HG03457 (cell line): ENCODE measurements at regions not wholly inside any gene's neighbourhood (a gene's known extent, or its start where the extent isn't known, plus 50 kb on each side); places are given as distances from the start of the nearest gene placed in this dataset.

Experiments
- ATAC-seq: cut with Tn5 transposase; IDR thresholded peaks from one replicate; pipeline ENCODE4 v1.9.1; 2021; ENCODE audit warnings: moderate number of reproducible peaks; ENCODE audit not compliant: unreplicated experiment

DNA sequence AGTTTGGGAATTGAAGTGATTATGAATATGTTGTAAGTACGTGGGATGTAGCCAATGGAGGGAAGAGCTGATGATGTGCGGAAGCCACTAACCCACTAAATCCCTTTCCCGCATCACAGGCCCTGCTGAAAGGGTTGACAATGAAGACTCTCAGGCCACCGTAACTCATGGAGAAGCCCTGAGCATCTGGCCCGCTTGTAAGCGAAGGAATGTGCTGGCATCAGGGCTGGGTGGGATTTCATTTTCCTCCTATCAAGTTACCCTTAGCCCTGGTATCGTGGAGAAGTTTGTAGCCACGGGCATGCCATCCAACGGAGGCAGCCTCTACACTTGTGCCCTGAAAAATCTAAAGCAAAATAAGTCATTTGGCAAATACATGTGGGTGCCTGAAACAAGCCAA, 355.0 kb downstream of the CDH26 start:
- no peak for ATAC-seq

DNA sequence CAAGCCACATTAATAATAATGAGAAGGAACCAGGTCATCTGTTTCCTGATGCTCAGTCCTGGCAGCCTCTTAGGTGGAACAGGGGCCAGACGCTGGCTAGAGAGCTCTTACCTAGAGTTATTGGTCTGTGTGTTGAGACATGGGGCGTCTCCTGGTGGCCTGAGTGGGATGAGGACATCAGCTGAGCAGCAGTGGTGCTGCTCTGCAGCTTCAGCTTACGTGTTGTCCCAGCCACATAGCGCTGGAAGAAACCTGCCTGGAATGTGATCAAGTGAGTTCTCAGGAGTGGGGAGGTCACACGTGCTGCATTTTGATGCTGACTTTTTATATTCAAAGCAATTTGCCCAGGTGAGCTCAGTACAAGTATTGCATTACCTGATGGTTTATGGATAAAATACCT, 355.4 kb downstream of the CDH26 start:
- no peak for ATAC-seq

DNA sequence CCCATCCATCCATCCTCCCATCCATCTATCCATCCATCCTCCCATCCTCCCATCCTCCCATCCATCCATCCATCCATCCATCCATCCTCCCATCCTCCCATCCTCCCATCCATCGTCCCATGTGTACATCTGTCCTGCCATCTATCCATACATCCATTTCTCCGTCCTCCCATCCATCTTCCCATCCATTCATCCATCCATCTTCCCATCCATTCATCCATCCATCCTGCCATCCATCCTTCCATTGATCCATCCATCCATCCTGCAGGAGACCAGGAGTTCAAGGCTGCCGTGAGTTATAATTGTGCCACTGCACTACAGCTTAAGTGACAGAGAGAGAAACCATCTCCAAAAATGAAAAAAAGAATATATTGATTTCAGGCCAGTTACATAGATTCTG, 356.5 kb downstream of the CDH26 start:
- no peak for ATAC-seq

DNA sequence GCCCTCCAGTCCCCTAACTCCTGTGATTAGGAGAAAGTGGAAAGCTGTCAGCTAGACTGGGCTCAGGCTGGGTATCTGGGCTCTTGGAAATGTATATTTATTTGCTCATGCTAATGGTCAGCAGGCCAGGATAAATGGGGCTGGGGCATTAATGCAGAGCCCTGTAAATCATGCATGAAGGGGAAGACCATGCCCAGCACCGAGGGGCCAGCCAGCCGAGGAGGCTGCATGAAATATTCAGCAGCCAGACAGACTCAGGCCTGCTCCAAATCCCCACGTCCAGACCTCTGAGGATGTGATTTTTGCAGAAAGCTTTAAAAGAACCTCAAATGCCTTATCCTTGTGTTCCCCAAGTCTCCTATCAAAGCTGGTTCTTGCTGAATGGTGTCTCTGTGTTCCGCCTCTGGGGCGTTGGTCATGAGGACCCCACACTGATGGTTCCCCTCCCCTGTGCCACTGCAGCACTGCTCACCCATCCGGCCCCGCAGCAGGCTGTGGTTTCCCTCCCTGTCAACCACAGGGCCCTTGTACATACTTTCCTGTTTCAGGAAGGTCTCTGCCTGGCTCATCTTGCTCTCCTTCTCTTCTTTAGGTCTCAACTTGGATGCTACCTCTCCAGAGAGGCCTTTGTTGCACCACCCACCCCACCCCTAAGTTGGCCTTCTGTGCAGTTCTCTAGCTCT, 358.4 kb downstream of the CDH26 start:
- ATAC-seq, result no peak

DNA sequence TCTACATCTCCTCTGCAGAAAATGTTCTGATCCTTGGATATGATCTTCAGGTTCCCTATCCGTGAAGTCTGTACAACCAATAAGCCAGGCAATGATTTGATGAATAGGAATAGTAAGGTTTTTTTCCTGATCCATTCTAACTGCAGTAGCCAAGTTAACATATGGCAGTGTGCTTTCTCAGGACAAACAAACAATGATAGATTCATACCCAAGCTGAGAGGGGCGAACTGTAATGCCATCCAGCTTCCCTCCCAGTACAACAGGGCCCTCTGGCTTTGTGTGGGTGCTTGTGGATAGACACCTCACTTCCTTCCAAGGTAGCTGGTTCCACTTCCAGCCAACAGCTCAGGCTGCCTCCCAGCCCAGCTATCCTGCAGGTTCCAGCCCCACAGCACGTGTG, 359.2 kb downstream of the CDH26 start:
- no peak for ATAC-seq

DNA sequence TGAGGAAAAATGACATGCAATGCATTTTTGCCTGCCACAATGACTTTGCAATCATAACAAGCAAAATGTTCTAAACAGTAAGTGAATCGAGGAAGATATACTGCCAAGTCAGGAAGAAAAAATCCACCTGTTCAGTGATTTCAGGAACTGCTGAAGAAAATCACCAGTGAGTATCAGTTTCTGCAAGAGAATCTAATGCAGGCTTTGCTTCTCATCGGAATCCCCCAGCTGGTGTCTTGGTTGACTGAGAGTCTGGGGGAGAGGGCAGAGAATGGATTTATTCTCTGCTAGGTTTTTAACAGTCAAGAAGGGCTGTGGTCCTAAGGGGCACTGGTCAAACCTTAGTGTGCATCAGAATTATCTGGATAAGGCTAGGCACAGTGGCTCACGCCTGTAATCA, 363.4 kb downstream of the CDH26 start:
- ATAC-seq, result no peak

DNA sequence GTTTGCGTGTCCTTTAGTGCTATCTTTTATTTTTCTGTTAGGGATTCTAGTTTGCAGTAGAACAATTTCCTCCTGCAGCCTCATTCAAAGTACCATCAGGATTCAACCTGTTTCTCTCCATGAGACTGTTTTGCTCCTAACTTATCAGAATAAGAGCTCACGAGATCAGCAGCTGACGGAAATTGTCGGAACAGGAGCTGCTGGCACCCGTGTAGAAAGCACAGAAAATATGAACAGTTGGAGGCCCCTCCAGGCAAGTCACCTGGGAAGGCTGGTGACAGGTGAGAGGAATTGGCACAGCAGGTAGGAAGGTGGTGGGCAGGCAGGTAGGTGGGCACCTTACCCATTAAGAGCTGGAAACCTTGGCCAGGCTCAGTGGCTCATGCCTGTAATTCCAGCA, 368.6 kb downstream of the CDH26 start:
- ATAC-seq, result no peak

DNA sequence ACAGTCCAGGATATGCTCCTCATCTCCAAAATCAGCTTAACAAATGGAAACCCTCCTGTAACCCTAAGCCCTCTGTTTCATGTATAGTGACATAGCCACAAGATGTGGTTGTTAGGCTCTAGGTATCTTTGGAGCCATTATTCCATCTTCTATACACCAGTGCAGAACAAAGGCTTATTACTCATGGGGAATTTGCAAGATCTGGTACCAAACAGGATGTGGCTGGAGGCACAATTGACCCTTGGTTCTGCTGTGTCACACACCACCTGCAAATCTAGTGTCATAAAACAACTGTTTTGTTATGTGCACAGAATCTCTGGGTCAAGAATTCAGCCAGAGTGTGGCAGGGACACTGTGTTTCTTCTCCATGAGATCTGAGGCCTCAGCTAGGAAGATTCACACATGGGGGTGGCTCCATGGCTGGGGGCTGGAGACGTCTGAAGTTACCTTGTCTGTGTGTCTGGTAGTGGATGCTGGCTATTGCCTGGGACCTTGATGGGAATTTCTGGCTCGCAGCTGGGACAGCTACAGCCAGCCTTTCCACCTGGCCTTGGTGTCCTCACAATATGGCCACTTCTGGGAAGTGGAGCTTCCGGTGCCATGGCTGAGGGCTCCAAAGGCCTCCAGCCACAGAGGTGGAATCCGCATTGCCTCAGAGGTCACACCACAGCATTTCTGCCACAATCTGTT, 369.9 kb downstream of the CDH26 start:
- ATAC-seq, result no peak

DNA sequence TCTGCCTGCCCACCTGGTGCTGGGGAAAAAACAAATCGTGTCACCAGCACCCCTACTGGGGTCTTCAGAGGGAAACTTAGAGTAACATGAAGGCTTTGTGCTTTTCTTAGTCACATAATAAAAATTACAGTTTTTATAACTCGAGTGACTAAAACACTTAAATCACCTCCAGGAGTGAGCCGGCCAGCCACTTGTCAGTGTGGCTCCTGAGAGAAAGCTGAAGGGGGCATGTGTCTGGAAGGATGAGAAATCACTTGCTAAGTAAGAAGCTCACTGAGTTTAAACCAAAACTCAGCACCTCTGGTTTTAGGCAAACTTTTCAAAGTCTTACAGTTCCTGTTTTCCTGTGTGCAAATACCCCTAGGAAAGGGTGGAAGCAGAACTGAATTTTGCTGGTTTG, 372.2 kb downstream of the CDH26 start:
- ATAC-seq, result no peak

DNA sequence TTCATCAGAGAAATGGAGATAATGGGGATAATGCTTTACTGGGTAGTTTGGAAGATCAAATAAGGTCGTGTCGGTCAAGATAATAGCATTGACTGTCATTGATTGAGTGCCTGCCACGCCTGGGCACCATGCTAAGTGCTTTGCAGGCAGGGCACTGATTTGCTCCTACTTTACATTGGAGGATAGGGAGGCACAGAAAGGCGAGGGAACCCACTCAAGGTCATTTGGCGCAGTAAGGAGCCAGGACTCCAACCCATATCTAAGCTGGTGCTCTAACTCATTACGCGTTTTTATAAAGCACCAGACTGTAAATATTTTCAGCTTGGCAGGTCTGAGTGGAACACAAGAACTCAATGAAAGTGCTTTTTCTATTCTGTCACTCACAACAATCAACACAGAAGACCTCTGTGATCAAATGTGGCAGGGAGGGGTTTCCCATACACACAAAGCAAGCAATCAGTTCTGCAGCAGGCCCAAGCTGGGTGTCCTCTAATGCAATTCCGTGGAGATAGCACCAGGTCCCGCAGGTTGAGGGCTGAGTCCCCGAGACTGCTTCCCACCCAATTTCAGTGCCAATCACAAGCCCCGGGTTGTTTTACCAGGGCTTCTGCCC, 373.6 kb downstream of the CDH26 start:
- ATAC-seq, result no peak

DNA sequence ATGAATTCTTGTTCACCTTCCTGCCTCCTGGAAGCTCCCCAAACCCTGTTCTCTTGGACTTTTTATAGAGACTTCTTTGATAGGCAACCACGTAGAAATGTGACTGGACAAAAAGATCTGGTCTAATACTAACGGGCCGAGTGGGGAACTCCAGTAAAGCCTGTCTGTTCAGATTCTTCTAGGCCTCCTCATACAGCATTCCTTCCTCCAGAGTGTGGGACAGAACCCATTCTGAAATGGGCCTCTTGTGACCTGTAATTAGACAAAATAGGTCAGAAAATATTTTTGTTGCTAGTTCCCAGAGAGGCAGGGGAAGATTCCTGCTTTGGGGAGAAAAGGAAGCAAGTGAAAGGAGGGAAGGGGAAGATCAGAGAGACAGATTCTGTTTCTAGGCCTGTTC, 374.3 kb downstream of the CDH26 start:
- no peak for ATAC-seq

DNA sequence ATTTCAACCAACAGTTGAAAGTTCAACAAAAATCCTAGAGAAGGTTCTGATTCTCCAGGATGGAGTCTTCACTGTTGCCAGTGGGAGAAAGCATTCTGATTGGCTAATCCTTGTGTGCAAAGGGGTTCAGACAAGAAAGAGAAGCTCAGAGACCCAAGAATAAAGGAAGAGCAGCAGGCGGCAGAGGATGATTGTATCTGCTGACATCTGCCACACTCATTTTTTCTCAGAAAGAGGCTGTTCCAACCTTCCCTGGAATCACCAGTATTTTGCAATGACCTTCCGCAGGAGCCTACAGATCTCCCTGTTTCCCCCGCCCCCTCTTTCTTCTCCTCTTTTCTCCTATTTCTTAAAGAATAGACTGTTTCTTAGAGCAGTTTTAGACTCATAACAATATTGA, 376.7 kb downstream of the CDH26 start:
- no peak for ATAC-seq

DNA sequence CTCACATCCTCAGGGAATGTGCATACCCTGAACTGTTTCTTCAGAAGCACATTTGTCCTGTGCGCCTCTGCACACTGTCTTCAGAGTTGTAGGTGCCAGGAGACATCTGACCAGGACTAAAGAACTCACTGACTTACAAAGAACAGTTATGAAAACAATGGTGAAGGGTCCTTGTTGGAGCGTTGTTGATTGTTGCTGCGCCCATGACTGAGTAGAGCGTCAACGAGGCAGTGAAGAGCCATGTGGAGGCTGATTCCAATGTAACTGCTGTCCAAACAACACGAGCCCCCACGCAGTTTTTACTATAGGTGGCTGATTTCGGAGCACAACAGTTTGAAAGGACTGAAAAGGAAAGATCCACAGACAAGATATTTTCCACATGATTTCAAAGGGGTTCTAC, 380.3 kb downstream of the CDH26 start:
- no peak for ATAC-seq

DNA sequence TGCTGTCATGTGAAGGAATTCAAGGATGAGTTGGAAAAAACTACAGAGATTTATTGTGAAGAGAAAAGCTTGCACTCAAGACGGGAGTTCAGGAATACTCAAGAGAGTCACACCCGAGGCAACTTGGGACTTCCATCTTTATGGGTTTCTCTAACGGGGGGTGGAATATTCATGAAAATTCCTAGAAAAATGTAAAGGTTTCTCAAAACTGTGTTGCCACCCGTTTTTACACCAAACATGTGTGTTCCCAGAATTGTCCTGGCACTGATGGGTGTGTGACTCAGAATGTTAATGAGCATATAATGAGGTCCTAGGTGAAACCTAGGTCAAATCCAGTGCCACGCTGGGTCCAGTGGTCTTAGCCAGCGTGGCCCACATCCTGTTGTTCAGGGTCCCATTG, 381.5 kb downstream of the CDH26 start:
- no peak for ATAC-seq

DNA sequence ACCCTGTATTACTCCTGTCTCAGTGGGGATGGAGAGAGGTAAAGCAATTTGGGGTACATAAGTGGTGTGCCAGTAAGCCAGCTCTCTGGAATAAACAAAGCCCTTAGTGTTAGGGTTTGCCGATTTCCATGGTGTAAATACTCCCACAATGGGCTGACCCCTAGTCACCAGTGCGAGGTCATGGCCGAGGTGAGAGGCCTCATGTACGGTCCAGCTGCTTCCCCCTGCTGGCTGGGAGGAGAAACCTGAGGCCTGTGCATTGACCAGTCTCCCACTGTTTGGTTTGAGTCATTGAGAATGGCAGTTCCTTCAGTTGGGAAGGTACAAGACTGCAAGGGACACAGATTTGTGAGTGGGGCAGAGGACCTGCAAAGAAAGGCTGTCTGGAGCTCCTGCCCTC, 382.0 kb downstream of the CDH26 start:
- ATAC-seq, result no peak

DNA sequence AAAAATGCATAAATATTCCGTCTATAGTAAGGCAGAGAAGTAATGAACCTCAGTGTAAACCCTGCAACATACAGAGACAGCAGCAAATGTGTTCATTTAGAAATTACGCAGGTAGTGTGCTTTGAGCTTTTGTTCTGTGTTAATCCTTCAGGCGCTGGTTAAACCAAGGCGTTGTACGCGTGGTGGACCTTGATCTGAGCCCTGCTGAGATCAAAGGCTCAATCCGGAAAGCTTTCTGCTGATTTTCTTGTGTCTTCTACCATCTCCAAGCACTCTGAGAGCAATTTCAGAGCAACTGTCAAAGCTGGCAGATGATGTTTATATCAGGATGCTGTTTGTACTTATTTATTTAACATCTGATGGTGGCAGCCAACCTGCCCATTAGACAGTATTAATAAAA, 382.8 kb downstream of the CDH26 start:
- no peak for ATAC-seq

DNA sequence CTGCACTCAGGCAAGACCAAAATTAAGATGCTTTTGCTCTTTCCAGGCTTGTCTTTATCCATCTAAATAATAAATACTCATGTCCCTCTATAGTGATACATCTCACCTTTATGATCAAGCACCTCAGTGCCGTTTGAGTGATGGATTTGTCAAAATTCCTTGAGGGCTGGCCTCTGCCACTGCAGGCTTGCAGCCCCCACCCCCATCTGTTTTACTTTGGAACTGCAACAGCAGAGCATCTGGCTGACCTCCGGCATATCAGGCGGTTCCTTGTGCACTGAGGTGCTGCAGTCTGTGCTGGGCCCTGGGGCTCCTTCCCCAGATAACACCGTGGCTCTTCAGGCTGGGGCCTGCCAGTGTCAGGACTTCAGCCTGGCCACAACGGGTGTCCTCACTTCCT, 386.9 kb downstream of the CDH26 start:
- no peak for ATAC-seq

DNA sequence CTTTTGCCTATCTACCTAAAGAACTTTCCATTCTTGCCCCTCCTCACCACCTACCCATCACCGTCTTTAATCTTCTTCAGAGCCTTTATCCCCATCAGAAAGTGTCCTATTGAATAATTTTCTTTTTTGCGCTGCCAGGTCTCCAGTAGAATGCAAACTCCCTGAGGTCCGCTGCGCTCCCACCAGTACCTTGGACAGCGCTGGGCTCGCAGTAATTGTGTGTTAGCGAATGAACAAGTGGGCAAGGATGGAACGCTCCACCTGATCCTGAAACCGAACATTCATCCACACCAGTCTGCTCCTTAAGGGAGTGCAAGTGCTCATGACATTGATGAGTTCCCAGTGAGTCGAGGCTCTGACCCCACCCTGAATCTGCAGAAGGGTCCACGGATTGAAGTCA, 391.2 kb downstream of the CDH26 start:
- ATAC-seq, result no peak

DNA sequence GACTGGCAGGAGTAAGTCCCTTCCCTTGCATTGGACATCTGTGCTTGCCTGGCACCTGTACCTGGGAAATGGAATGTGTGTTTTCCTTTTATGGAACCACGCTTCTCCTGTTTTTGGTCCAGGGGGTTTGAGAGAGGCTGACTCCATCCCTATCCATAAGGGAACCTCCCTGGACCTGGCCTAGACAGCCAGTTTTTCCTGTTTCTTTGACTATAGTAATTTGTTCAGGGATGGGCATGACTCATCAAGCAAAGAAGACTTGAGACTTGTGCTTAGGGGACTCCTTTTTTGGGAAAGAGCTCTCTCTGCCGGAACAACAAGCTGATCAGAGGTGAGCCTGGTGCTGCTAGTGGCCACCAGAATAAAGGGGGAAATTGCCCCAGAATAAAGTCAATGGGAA, 393.8 kb downstream of the CDH26 start:
- no peak for ATAC-seq

DNA sequence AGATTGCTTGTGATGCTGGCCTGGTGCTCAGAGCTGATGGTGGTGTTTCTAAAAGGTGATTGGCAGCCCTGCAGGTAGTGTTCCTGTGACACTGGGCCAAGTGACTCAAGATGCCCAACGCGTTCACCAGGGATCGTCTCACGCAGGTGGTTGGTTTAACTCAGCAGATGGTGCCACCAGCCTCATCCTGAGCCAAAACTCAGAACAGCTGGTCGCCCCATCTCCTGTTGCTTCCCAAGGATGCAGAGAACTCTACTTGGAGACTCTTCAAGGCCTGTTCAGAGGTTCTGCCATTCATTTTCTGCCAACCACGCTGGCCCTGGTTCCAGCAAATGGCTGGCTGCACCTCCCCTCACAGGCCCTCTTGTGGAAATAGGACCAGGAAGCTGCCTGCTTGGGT, 394.4 kb downstream of the CDH26 start:
- no peak for ATAC-seq

DNA sequence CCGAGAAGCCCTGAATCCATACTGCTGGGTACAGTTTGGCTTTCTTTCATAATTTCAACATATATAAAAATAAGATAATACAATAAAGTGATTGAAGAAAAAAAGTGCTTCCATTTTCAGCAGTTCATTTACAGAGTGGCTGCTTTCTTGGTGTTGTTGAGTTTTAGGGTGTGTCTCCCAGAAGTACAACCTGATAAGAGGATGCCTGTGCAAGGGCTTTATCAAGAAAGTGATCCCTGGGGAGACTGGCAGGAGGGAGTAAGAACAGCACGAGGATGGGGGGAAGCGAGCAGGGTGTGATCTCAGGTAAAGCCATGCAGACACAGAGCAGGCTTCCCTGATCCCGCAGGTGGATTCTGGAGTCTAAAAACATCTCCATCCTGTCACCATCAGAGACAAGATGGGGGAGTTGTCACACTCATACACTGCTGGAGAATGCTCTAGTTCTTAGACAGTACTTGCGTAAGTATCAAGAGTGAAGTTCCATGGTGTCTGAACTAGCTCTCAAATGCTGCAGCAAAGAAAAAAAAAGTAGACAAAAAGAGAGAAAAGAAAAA, 395.9 kb downstream of the CDH26 start:
- ATAC-seq, result no peak

DNA sequence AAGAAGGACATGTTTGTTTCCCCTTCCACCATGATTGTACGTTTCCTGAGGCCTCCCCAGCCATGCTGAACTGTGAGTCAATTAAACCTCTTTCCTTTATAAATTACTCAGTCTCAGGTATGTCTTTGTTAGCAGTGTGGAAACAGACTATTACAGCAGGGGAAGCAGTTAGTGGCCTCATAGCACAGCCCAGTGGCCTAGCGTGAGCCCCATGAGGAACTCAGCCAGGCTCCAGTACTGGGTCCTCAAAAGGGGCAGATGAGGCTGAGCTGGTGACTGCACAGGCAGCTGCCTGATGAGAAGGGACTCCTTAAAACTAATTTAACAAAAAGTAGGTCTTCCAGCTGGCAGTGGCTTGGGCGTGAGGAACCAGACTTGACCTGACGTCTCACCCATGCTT, 399.9 kb downstream of the CDH26 start:
- no peak for ATAC-seq
